Liver (tissue), 3 donors: ENCODE measurements at regions not wholly inside any gene's neighbourhood (a gene's known extent, or its start where the extent isn't known, plus 50 kb on each side); places are given as distances from the start of the nearest gene placed in this dataset.

ENCODE experiments used
- ATF3 ChIP-seq: IDR thresholded peaks from 2 replicates; pipeline ENCODE4 v1.6.1; 2016; ENCODE audit warnings: antibody characterized with exemption
- CTCF ChIP-seq: fragments of 150-350 bp; IDR thresholded peaks from 2 replicates; pipeline ENCODE4 v1.5.1; 2017; ENCODE audit warnings: improper control_type of control experiment, low read depth, low read length; ENCODE audit not compliant: missing input control
- REST ChIP-seq: IDR thresholded peaks from 2 replicates; pipeline ENCODE4 v1.6.1; 2016; ENCODE audit warnings: antibody characterized with exemption, mild to moderate bottlenecking
- donor health status: healthy.
- donor health status: healthy.

GRCh38 chr13:38538422-38538821 is 148.5 kb upstream of the FREM2 start:
- TF ChIP-seq ATF3, result no peak
- no peak for TF ChIP-seq REST
- no peak for TF ChIP-seq CTCF
